ENCODE measurements at regions not wholly inside any gene's neighbourhood (a gene's known extent, or its start where the extent isn't known, plus 50 kb on each side); places are given as distances from the start of the nearest gene placed in this dataset.

GRCh38 chr9:4927043-4927471, 58.0 kb upstream of the JAK2 start:
- H3K4me3 ChIP-seq (ENCODE audit: low read length) = no peak overlapping the region
- DNase-seq (ENCODE audit: low read depth) = no peak
- no peak for TF ChIP-seq CTCF (IDR thresholded peaks at IDR 0.05; ENCODE audit: insufficient read depth, low read depth, low read length, missing control alignments)

GRCh38 chr9:4927701-4928100, 57.4 kb upstream of the JAK2 start:
- no peak for DNase-seq (ENCODE audit: low read depth)
- no peak overlapping the region for H3K4me3 ChIP-seq (ENCODE audit: low read length)
- TF ChIP-seq CTCF (IDR thresholded peaks at IDR 0.05; ENCODE audit: insufficient read depth, low read depth, low read length, missing control alignments) = no peak

- peak; percentile 26 for DNase-seq (ENCODE audit: low read depth)
- H3K4me3 ChIP-seq (ENCODE audit: low read length) = no peak overlapping the region
- TF ChIP-seq CTCF (IDR thresholded peaks at IDR 0.05; ENCODE audit: insufficient read depth, low read depth, low read length, missing control alignments) = no peak
Measured at GRCh38 chr9:4929917-4930316, 55.2 kb upstream of the JAK2 start.

- no peak for TF ChIP-seq CTCF (IDR thresholded peaks at IDR 0.05; ENCODE audit: insufficient read depth, low read depth, low read length, missing control alignments)
- no peak overlapping the region for H3K4me3 ChIP-seq (ENCODE audit: low read length)
- DNase-seq (ENCODE audit: low read depth) = peak; percentile 78
Measured at GRCh38 chr9:4932681-4933080, 52.4 kb upstream of the JAK2 start.

- peak; percentile 98 for DNase-seq (ENCODE audit: low read depth)
- H3K4me3 ChIP-seq (ENCODE audit: low read length) = no peak overlapping the region
- no peak for TF ChIP-seq CTCF (IDR thresholded peaks at IDR 0.05; ENCODE audit: insufficient read depth, low read depth, low read length, missing control alignments)
Measured at GRCh38 chr9:4933177-4933576, 51.9 kb upstream of the JAK2 start.

GRCh38 chr9:4933861-4934260, 51.2 kb upstream of the JAK2 start:
- H3K4me3 ChIP-seq (ENCODE audit: low read length) = no peak overlapping the region
- DNase-seq (ENCODE audit: low read depth) = peak; percentile 39
- TF ChIP-seq CTCF (IDR thresholded peaks at IDR 0.05; ENCODE audit: insufficient read depth, low read depth, low read length, missing control alignments) = no peak

GRCh38 chr9:4935001-4935672, 49.9 kb upstream of the JAK2 start:
- TF ChIP-seq CTCF (IDR thresholded peaks at IDR 0.05; ENCODE audit: insufficient read depth, low read depth, low read length, missing control alignments) = no peak
- no peak overlapping the region for H3K4me3 ChIP-seq (ENCODE audit: low read length)
- no peak for DNase-seq (ENCODE audit: low read depth)

All from epithelial cell of esophagus (primary cell).